ENCODE measurements at regions not wholly inside any gene's neighbourhood (a gene's known extent, or its start where the extent isn't known, plus 50 kb on each side); places are given as distances from the start of the nearest gene placed in this dataset.

GRCh38 chr22:47767403-47767802, 1005.0 kb downstream of the TBC1D22A start:
- no peak for DNase-seq (ENCODE audit: low read depth)

DNA sequence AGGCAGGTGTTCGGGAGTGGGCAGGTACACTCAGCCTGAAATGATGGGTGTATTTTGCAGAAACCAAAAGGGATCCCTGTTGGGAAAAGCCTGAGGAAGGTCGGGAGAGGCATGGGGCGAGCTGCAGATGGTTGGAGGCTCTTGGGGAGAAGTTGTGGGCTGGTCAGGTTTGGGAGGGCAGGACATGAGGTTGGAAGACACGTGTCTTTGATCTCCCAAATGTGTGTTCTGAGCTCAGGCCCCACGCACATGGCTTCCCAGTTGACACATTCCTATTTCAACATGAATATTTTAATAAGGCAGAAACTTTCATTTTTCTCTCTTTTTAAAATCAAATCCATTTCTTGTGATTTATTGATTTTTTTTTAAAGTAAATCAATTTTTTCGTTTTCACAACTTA, 1003.3 kb downstream of the TBC1D22A start:
- DNase-seq (ENCODE audit: low read depth): no peak

DNA sequence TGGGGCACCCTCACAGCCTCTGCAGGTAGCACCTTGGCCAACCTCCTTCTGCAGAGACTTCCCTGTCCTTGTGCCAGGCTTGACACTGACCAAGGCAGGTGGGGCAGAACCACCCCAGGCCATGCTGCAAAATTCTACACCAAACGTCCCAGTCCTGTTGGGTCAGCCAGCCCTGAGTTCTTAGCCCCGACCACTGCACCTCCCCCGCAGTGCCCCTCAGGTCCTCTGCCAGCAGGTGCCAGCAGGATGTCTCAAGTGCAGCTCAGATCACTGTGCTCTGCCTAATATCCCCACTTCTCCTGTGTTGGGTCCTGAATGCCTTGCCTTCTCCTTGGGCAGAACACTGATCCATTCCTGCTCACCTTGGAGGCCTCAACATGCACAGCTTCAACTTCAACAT, 999.7 kb downstream of the TBC1D22A start:
- DNase-seq (ENCODE audit: low read depth): no peak

- DNase-seq (ENCODE audit: low read depth): no peak
Observed at GRCh38 chr22:47759909-47760308, 997.5 kb downstream of the TBC1D22A start.

DNA sequence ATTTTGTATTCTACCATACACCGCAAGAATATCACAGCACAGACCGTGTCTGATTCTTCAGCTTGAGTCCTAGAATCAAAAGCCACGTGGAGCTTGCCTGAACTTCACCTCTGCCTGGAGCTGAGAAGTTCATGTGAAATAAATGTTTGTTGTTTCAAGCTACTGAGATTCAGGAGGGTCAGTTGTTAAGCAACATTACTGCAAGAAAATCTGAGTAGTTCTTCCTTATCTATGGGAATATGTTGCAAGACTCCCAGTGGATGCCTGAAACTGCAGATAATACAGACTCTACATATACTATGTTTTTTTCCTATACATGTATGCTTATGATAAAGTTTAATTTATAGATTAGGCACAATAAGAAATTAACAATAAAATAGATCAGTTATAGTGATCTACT, 995.3 kb downstream of the TBC1D22A start:
- DNase-seq (ENCODE audit: low read depth): no peak

GRCh38 chr22:47750086-47750485, 987.6 kb downstream of the TBC1D22A start:
- no peak for DNase-seq (ENCODE audit: low read depth)

DNA sequence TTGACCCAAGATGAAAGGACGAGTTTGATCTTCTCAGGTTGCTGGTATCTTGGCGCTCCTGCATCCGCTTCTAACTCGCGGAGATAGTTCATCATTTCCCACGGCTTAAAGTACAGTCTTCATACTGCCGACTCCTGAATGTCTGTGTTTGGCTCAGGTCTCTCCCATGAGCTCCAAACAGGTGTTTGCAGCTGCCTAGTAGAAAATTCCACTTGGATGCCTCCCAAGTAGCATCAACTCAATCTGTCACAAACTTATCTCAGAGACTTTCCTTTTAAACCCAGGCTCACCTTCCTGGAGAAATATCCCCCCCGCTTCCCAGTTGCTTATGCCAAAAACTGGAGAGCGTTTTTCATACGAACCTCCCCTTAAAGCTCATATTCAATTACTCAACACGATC, 986.5 kb downstream of the TBC1D22A start:
- DNase-seq (ENCODE audit: low read depth): no peak

- no peak for DNase-seq (ENCODE audit: low read depth)
Observed at GRCh38 chr22:47748271-47748670, 985.8 kb downstream of the TBC1D22A start.

GRCh38 chr22:47740109-47740805, 977.8 kb downstream of the TBC1D22A start:
- no peak for DNase-seq (ENCODE audit: low read depth)

- no peak for DNase-seq (ENCODE audit: low read depth)
Observed at GRCh38 chr22:47739291-47740015, 977.0 kb downstream of the TBC1D22A start.

DNA sequence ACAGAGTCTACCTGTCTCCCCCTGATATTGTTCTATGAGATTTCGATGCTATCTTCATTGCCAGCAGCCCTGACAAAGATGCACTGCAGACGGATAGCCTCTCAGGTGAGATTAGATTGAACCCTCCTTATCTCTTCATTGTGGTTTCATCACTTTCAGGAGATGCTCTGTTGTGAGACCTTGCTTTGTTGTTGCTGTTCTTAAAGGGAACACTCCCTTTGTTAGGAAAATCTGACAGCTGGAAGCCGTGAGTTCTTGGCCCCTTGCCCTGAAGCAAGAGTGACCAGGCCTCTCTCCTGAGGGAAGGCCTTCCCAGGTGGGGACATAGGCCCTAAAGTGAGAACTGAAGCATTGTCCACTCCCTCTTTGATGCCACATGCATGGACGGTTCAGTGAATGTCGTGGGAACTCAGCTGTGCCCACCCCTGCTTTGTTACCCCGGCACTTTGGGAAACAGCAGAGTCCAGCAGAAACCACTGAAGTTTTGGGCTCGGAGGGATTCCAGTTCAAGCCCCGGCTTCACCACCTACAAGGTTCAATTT, 976.1 kb downstream of the TBC1D22A start:
- DNase-seq (ENCODE audit: low read depth): no peak

DNA sequence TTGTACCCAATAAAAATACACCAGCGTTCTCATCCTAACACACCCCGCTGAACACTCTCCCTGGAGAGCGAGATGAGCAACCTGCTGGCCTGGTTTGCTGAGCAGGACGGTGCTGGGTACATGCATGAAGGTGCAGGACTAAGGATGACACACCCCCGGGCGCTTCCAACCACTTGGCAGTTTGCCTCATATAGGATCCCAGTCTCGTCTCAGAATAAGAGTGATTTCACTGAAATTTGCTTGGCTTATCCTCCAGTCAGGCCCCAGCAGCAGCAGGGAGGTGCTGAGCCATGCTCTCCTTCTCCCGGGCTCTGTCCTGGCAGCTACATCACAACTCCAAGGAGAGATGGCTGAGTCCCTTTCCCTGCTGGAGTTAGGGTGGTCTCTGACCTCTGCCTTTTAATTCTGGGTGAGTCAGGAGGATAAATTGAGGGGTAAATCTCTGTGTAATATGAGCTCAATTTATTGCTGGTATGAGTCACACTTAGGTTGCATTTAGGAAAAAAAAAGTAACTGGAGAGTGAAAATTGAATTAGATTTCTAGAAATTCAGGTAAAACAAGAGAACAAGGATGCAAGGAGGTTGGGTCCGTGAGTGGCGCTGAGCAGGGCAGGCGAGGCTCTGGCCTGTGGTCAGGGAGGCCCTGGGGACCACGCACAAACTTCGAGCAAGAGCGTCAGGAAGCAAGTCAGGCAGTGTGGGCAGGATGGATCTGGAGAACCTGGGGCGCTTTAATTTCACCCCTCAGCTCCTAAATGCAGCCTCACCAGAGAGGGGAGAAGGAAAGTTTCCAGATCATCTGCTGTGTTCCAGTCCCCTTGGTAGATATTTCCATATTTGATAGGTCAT, 974.0 kb downstream of the TBC1D22A start:
- no peak for DNase-seq (ENCODE audit: low read depth)

DNA sequence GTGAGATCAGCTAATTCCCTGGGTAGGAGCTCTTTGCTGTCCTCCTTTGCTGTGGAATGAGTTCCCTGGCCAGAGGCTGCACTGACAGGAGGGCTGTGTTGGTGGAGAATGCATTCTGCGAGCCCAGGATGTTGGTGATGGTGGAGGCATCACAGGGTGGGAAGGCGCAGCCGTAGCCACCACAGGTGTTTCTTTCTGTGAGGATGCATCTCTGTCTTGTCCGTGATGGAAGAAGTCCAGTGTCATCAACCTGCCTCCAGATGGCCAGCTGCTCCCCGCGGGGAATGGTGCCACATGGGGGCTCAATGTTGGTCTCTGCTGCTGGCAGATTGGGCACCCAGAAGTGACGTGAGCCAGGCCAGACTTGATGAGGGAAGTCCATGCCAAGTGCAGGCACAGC, 972.1 kb downstream of the TBC1D22A start:
- no peak for DNase-seq (ENCODE audit: low read depth)

- no peak for DNase-seq (ENCODE audit: low read depth)
Observed at GRCh38 chr22:47727641-47728040, 965.2 kb downstream of the TBC1D22A start.

GRCh38 chr22:47724751-47725150, 962.3 kb downstream of the TBC1D22A start:
- DNase-seq (ENCODE audit: low read depth): no peak

GRCh38 chr22:47724030-47724429, 961.6 kb downstream of the TBC1D22A start:
- no peak for DNase-seq (ENCODE audit: low read depth)

GRCh38 chr22:47718337-47718736, 955.9 kb downstream of the TBC1D22A start:
- DNase-seq (ENCODE audit: low read depth): no peak

DNA sequence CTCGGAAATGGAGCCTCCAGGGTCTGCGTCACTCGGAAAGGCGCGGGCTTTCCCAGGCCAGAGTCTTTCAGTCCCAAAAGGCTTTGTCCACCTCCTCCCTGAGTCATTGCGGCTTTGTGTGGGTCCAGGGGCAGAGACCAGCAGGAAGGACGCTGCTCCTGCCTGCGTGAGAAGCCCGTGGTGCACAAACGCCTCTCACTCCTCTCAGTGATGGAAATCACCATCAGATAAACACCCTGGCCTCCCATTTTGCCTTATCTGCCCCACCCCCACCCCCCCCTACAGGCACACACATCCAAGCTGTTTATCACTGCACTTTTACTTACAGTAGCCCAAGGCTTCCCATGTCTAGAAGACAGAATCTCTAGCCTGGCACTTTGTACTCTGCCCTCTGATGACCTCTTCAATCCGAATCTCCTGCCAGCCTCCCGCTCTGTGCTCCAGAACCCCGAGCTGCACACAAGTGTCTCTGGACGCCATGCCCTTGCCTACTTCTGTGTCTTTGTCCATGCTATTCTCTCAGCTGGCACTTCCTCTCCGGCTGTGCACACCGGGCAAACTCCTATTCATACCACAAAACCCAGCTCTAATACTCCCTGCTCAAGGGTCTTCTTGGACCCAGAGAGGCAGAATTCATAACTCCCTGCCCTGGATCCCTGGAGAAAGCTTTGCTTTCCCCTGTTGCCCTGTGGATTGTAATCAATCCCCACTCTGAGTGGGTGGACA, 954.6 kb downstream of the TBC1D22A start:
- DNase-seq (ENCODE audit: low read depth): no peak

DNA sequence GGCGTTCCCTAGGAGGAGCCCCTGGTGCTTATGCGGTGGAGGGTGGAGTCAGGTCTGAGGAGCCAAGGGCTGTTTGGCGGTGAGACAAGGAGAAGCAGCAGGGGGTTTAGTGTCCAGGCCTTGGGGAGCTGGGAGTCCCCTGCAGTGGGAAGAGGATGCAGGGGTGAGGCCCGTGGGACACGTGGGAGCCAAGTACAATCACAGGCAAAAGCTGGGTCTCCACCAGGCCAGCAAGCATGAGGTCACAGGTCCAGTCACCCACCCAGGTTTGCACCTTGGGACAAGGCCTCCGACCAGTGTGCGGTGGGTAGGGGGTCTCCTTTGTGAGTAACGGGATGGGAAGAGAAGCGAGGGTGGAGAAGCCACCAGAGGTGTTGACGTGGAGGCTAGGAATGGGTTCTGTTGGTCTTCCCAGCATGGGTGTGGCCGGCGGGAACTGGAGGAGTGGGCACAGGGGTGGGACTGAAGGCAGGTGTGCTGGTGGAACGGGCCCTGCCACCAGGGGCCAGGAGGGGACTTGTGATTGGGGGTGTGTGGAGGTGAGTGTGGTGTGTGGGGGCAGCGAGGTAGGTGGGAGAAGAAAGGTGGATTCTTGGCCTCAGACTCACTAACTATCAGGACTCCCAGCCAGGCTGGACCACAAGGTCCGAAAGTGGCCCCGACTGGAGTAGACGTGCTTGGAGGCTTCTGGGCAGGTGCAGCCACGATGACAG, 953.6 kb downstream of the TBC1D22A start:
- DNase-seq (ENCODE audit: low read depth): no peak

- DNase-seq (ENCODE audit: low read depth): no peak
Observed at GRCh38 chr22:47713941-47714340, 951.5 kb downstream of the TBC1D22A start.

DNA sequence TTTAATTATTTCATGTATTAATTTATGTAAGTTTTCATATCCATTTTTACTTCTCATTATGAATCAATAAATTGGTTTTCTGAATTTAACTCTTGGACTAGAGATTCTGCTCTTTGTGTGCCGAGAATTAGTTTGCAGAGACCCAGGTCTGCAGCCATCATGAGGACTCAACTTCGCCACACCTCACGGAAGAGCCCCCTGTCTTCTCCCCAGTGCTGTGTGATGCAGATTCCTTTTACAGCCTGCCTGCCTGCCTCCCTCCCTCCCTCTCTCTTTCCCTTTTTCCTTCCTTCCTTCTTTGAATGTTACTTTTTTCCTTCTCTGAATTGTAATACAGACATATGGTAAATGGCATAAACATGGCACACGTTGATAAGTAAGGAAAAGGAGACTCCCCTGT, 947.7 kb downstream of the TBC1D22A start:
- no peak for DNase-seq (ENCODE audit: low read depth)

Measured in HS-5 (cell line).